ENCODE measurements at regions not wholly inside any gene's neighbourhood (a gene's known extent, or its start where the extent isn't known, plus 50 kb on each side); places are given as distances from the start of the nearest gene placed in this dataset.

- TF ChIP-seq CTCF (IDR thresholded peaks at IDR 0.05 in 8 of 11, conservative IDR thresholded peaks at IDR 0.05 in 3 of 11) (no peak), POLR2A (IDR thresholded peaks at IDR 0.05) (no peak)
These were observed 354.8 kb downstream of the SIPA1L2 start for GRCh38 chr1:232274999-232275710.
